Testis (tissue), 2 donors: ENCODE measurements at regions not wholly inside any gene's neighbourhood (a gene's known extent, or its start where the extent isn't known, plus 50 kb on each side); places are given as distances from the start of the nearest gene placed in this dataset.

Experiments used
- DNase-seq: peaks from one replicate; pipeline ENCODE4 v3.0.0-alpha.2; 2019
- H3K27ac ChIP-seq, 2 donors: fragments of 200-600 bp; sonication (generic); one replicate each; pipeline ENCODE4 v1.5.1; 2019
- H3K27me3 ChIP-seq: fragments of 200-600 bp; sonication (generic); one replicate; pipeline ENCODE4 v1.5.1; 2019
- H3K36me3 ChIP-seq: fragments of 200-600 bp; sonication (generic); one replicate; pipeline ENCODE4 v1.5.1; 2017; ENCODE audit warnings: low read depth; ENCODE audit errors: missing control alignments
- H3K4me1 ChIP-seq: fragments of 200-600 bp; sonication (generic); one replicate; pipeline ENCODE4 v1.5.1; 2019
- H3K4me3 ChIP-seq, 2 donors: fragments of 200-600 bp; sonication (generic); one replicate each; pipeline ENCODE4 v1.5.1; 2017 to 2019
- H3K9me3 ChIP-seq: fragments of 200-600 bp; sonication (generic); one replicate; pipeline ENCODE4 v1.5.1; 2017
- POLR2A ChIP-seq: fragments of 450-650 bp; IDR thresholded peaks from one replicate; pipeline ENCODE4 v1.6.1; 2017; ENCODE audit warnings: antibody characterized with exemption, mild to moderate bottlenecking, moderate library complexity
- WGBS, 2 donors: methylation state at CpG; one replicate each; pipeline ENCODE4 v1.1.5; 2018; 5-methylcytosine and 5-hydroxymethylcytosine counted together
- intact Hi-C: fragments of 100-400 bp; cut with DNase I; formaldehyde crosslinking; loops from one replicate; pipeline ENCODE4 v1.15.1; 2023; ENCODE audit warnings: low total_unique reads
- TF ChIP-seq, protein P1 (sequence below), 3 experiments: fragments of 450-650 bp in 2 of 3; fragments of 200-600 bp in 1 of 3; sonication (generic) in 1 of 3; IDR thresholded peaks; one replicate each; pipeline ENCODE4 v1.5.1; 2016 to 2019; ENCODE audit warnings: antibody characterized with exemption in 3 of 3, mild to moderate bottlenecking in 2 of 3, moderate library complexity in 1 of 3

DNA sequence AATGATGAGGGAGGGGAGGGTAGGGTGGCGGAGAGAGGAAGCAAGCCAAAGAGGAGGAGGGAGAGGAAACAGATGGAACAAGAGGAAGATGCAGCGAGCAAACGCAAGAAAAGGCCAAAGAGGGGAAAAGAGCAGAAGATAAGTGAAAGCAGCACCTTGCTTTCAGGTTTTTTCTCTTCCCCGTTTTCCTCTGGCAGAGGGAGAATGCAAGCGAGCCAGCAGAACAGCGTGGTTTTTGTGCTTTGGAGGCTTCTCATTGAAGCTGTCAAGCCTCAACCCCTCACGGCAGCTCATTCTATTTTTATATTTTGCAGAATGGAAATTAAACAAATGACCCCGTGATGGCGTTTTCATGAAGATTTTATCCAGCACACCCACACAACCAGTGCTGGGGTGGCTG, 67.1 kb upstream of the GRAMD1B start:
- 45 to 58% methylated on average over 9 of the region's 9 CpGs for WGBS, 2 donors
- intact Hi-C loops, result no loop called here
- H3K36me3 ChIP-seq, result no peaks in the 10 kb centered on the region
- TF ChIP-seq, protein P1, sequence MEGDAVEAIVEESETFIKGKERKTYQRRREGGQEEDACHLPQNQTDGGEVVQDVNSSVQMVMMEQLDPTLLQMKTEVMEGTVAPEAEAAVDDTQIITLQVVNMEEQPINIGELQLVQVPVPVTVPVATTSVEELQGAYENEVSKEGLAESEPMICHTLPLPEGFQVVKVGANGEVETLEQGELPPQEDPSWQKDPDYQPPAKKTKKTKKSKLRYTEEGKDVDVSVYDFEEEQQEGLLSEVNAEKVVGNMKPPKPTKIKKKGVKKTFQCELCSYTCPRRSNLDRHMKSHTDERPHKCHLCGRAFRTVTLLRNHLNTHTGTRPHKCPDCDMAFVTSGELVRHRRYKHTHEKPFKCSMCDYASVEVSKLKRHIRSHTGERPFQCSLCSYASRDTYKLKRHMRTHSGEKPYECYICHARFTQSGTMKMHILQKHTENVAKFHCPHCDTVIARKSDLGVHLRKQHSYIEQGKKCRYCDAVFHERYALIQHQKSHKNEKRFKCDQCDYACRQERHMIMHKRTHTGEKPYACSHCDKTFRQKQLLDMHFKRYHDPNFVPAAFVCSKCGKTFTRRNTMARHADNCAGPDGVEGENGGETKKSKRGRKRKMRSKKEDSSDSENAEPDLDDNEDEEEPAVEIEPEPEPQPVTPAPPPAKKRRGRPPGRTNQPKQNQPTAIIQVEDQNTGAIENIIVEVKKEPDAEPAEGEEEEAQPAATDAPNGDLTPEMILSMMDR (IDR thresholded peaks at IDR 0.05), result no peak
- TF ChIP-seq POLR2A, result no peak
- no peak overlapping the region for H3K27ac ChIP-seq
- no peaks in the 10 kb centered on the region for H3K4me1 ChIP-seq
- no peaks in the 10 kb centered on the region for H3K9me3 ChIP-seq
- H3K27me3 ChIP-seq, result no peaks in the 10 kb centered on the region
- DNase-seq, result no peak
- no peak overlapping the region for H3K4me3 ChIP-seq

DNA sequence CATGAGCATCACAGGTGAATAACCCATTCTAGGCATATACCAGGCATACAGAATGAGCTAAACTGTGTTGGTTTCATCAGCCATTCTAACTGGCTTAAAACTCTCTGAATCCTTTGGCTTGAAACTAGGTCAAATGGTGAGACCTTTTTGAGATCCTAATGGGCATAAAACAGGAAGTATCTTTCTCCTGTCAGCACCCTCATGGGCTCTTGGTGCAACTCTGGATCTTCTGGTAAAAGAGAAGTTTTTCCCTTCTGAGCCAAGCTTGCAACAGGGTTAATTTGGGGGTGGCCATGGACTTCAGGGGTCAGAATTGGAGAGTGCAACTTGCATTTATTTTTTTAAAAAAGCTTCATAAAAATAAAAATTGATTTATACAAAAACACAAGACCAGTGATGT, 67.9 kb upstream of the GRAMD1B start:
- no peak overlapping the region for H3K27ac ChIP-seq
- no peak for DNase-seq
- no peak for TF ChIP-seq POLR2A
- TF ChIP-seq, protein P1 (IDR thresholded peaks at IDR 0.05), result no peak
- intact Hi-C loops, result no loop called here
- H3K9me3 ChIP-seq, result no peaks in the 10 kb centered on the region
- H3K4me3 ChIP-seq, result no peak overlapping the region
- no peaks in the 10 kb centered on the region for H3K27me3 ChIP-seq
- H3K36me3 ChIP-seq, result no peaks in the 10 kb centered on the region
- H3K4me1 ChIP-seq, result no peaks in the 10 kb centered on the region

DNA sequence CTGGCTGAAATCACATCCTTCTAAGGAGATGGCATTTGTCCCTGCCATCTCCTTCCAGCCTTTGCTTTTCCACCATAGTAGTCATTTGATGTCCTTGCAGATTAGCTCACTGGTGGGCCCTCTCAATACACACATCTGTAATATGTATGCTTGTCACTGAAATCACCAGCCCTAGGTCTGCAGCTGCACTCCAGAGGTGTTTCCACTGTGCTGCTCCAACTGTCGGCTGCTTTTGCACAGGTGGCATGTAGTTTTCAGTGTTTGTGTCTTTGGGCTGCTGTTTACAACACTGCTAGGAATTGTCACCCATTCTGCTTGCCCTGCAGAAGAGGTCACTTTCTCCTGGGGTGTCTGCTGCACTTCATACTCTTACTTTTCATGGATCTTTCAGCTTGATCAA, 69.0 kb upstream of the GRAMD1B start:
- intact Hi-C loops, result no loop called here
- no peak for DNase-seq
- Histone ChIP-seq H3K27ac (no peak overlapping the region), H3K36me3 (no peaks in the 10 kb centered on the region), H3K9me3 (no peaks in the 10 kb centered on the region), H3K4me3 (no peak overlapping the region), H3K4me1 (no peaks in the 10 kb centered on the region), H3K27me3 (no peaks in the 10 kb centered on the region)
- TF ChIP-seq, protein P1 (IDR thresholded peaks at IDR 0.05), result no peak
- no peak for TF ChIP-seq POLR2A
- WGBS, 2 donors, result 84 to 86% methylated on average over 1 of the region's 1 CpG

DNA sequence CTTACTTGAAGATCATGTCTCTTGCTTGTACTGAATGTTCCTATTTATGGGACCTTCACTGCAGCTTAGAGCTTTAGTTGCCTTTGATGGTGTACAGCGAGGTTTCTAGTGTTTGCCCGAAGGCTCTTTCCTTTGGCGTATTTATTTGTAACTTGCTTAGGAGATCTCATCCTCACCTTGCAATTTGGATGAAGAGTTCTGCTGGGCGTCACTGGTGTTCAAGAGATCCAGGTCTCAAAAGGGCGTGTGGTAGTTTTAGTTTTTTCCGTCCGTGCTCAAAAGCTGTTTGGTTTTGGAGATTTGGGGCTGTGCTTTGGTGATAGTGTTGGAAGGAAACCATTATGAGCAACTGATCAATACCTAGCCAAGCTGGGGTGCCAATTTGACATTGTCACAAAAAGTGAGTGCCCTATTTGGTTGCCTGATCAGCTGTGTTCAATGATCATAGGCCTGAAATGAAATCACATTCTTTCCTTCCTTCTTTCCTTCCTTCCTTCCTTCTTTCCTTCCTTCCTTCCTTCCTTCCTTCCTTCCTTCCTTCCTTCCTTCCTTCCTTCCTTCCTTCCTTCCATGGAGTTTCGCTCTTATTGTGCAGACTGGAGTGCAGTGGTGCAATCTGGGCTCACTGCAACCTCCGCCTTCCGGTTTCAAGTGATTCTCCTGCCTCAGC, 69.7 kb upstream of the GRAMD1B start:
- no peaks in the 10 kb centered on the region for H3K4me1 ChIP-seq
- intact Hi-C loops, result no loop called here
- no peak overlapping the region for H3K4me3 ChIP-seq
- H3K9me3 ChIP-seq, result no peaks in the 10 kb centered on the region
- no peaks in the 10 kb centered on the region for H3K36me3 ChIP-seq
- H3K27ac ChIP-seq, result no peak overlapping the region
- 91 to 95% methylated on average over 10 of the region's 10 CpGs for WGBS, 2 donors
- no peak for DNase-seq
- TF ChIP-seq POLR2A, result no peak
- TF ChIP-seq, protein P1 (IDR thresholded peaks at IDR 0.05), result no peak
- H3K27me3 ChIP-seq, result no peaks in the 10 kb centered on the region
